Fibroblast of lung (primary cell): ENCODE measurements at regions not wholly inside any gene's neighbourhood (a gene's known extent, or its start where the extent isn't known, plus 50 kb on each side); places are given as distances from the start of the nearest gene placed in this dataset.

Source experiments
- DNase-seq, 2 donors: peaks; one replicate each; pipeline versions ENCODE4 v3.0.0 to v3.0.0-alpha.2; 2010; ENCODE audit warnings: low read depth in 2 of 2
- H2AFZ ChIP-seq: 2 replicates; pipeline ENCODE4 v1.5.1; 2012; ENCODE audit warnings: low read length, control low read depth, inconsistent platforms
- H3K27ac ChIP-seq: 2 replicates; pipeline ENCODE4 v1.5.1; 2011; ENCODE audit warnings: low read length, control low read depth; ENCODE audit not compliant: insufficient read depth
- H3K27me3 ChIP-seq: 2 replicates; pipeline ENCODE4 v1.5.1; 2011; ENCODE audit warnings: mild to moderate bottlenecking, low read length; ENCODE audit not compliant: control insufficient read depth, insufficient read depth
- H3K36me3 ChIP-seq: 2 replicates; pipeline ENCODE4 v1.5.1; 2011; ENCODE audit warnings: low read length; ENCODE audit not compliant: control insufficient read depth, insufficient read depth
- H3K4me1 ChIP-seq: 2 replicates; pipeline ENCODE4 v1.5.1; 2011; ENCODE audit warnings: low read length; ENCODE audit not compliant: control insufficient read depth, insufficient read depth; ENCODE audit errors: extremely low read depth
- H3K4me2 ChIP-seq: 2 replicates; pipeline ENCODE4 v1.5.1; 2011; ENCODE audit warnings: low read length, control low read depth; ENCODE audit not compliant: insufficient read depth; ENCODE audit errors: extremely low read depth
- H3K4me3 ChIP-seq, 4 experiments: fragments of 200-600 bp in 1 of 4; sonication (generic) in 1 of 4; replicated peaks in 1 of 4; 2 replicates each; pipeline ENCODE4 v1.5.1; 2011 to 2016; ENCODE audit warnings: low read length in 4 of 4, low read depth in 3 of 4, mild to moderate bottlenecking in 3 of 4, control low read depth in 2 of 4, inconsistent platforms in 1 of 4, mixed read lengths in 1 of 4; ENCODE audit not compliant: insufficient read depth in 1 of 4; ENCODE audit errors: control extremely low read depth in 1 of 4
- H3K79me2 ChIP-seq: 2 replicates; pipeline ENCODE4 v1.5.1; 2012; ENCODE audit warnings: mild to moderate bottlenecking, low read length, inconsistent platforms; ENCODE audit not compliant: control insufficient read depth, insufficient read depth
- H3K9ac ChIP-seq: 2 replicates; pipeline ENCODE4 v1.5.1; 2011; ENCODE audit warnings: mild to moderate bottlenecking, low read length, control low read depth; ENCODE audit not compliant: insufficient read depth
- H3K9me3 ChIP-seq: 2 replicates; pipeline ENCODE4 v1.5.1; 2012; ENCODE audit warnings: low read depth, low read length; ENCODE audit not compliant: control insufficient read depth, insufficient read depth
- H4K20me1 ChIP-seq: 2 replicates; pipeline ENCODE4 v1.5.1; 2011; ENCODE audit warnings: low read length; ENCODE audit not compliant: control insufficient read depth, insufficient read depth; ENCODE audit errors: extremely low read depth
- CTCF ChIP-seq, 2 donors: IDR thresholded peaks in 1 of 2; conservative IDR thresholded peaks in 1 of 2; 1 replicate in 1 of 2; 2 replicates in 1 of 2; pipeline ENCODE4 v1.5.1; 2011 to 2012; ENCODE audit warnings: low read length in 2 of 2, control low read depth in 1 of 2, inconsistent platforms in 1 of 2, low read depth in 1 of 2, mild to moderate bottlenecking in 1 of 2
- EZH2 ChIP-seq: IDR thresholded peaks from 2 replicates; pipeline ENCODE4 v1.5.1; 2012; ENCODE audit warnings: low read length, control low read depth, mild to moderate bottlenecking; ENCODE audit errors: missing control alignments

DNA sequence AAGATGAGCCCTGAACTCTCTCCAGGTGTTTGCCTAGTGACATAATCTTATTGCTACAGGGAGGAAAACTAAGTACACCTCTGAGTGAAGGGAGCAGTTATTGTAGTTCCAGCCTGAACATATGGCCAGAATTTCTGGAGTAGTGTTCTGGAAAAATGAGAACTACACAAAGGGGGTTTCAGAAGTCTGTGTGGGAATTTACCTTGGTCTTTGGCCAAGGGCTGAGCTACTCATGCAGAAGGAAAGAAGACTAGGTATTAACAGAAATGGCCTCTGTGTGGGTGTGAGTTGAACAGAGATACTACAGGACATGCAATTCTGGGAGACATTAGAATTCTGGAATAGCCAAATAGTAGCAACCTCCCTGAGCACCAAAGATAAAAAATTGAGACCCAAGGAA lies 1009.7 kb upstream of the GJE1 start:
- TF ChIP-seq CTCF (conservative IDR thresholded peaks at IDR 0.05 in 1 of 2, IDR thresholded peaks at IDR 0.05 in 1 of 2; ENCODE audit: low read depth in 1 of 2, low read length in 2 of 2): no peak
- no peak for TF ChIP-seq EZH2
- peak in 1 of 2 donors; percentile 38 for DNase-seq
- Histone ChIP-seq H3K9ac (no peak overlapping the region), H3K27ac (no peak overlapping the region), H3K4me3 (no peak overlapping the region), H3K4me1 (no peaks in the 10 kb centered on the region), H3K4me2 (no peak overlapping the region), H2AFZ (no peak overlapping the region), H3K27me3 (no peaks in the 10 kb centered on the region), H3K36me3 (no peaks in the 10 kb centered on the region), H3K9me3 (no peaks in the 10 kb centered on the region), H4K20me1 (no peaks in the 10 kb centered on the region), H3K79me2 (no peaks in the 10 kb centered on the region)

DNA sequence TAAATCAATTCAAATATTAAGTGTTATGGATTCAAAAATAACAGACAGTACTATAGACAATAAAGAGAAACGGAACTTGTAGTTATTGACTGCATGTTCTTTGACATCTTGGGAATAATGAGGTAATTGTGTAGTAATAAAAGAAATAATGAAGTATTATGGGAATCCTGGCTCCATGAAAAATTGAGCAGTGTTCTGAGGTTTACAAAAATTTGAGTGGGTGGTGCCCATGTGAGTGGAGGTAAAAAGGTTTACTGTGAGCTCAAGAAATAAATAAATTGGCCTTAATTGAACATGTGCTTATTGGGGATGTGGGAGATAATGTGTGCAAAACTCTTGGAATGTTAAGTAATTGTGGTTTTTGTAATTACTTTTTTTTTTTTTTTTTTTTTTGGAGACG lies 1013.7 kb upstream of the GJE1 start:
- Histone ChIP-seq H3K9ac (no peak overlapping the region), H4K20me1 (no peaks in the 10 kb centered on the region), H3K4me3 (no peak overlapping the region), H3K36me3 (no peaks in the 10 kb centered on the region), H3K27me3 (no peaks in the 10 kb centered on the region), H3K4me1 (no peaks in the 10 kb centered on the region), H3K79me2 (no peaks in the 10 kb centered on the region), H3K4me2 (no peak overlapping the region), H3K9me3 (no peaks in the 10 kb centered on the region), H3K27ac (no peak overlapping the region), H2AFZ (no peak overlapping the region)
- TF ChIP-seq EZH2 (no peak), CTCF (conservative IDR thresholded peaks at IDR 0.05 in 1 of 2, IDR thresholded peaks at IDR 0.05 in 1 of 2; ENCODE audit: low read depth in 1 of 2, low read length in 2 of 2) (no peak)
- DNase-seq: no peak

DNA sequence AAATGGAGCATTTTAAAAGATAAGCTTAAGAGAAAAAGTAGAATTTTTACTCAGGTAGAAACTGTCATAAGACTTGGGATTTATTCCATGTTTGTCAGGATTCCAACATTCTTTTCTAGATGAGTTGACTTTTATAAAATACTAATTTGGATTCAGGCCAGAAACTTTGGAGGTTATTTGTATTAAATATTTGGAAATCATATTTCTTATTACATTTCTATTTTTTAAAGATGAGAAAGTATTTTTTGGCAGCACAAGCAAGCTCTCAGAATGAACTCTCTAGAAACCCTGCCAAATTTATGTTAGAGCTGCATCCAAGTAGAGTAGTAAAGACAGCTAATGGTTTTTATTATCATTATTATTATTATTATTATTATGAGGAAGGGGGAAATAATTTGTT lies 1014.9 kb upstream of the GJE1 start:
- H3K9me3 ChIP-seq: no peaks in the 10 kb centered on the region
- no peak overlapping the region for H3K4me2 ChIP-seq
- no peaks in the 10 kb centered on the region for H4K20me1 ChIP-seq
- H3K9ac ChIP-seq: no peak overlapping the region
- no peaks in the 10 kb centered on the region for H3K79me2 ChIP-seq
- H3K36me3 ChIP-seq: no peaks in the 10 kb centered on the region
- H3K4me3 ChIP-seq: no peak overlapping the region
- TF ChIP-seq EZH2 (no peak), CTCF (conservative IDR thresholded peaks at IDR 0.05 in 1 of 2, IDR thresholded peaks at IDR 0.05 in 1 of 2; ENCODE audit: low read depth in 1 of 2, low read length in 2 of 2) (no peak)
- no peak overlapping the region for H2AFZ ChIP-seq
- peak in 1 of 2 donors; percentile 57 for DNase-seq
- no peak overlapping the region for H3K27ac ChIP-seq
- H3K27me3 ChIP-seq: no peaks in the 10 kb centered on the region
- no peaks in the 10 kb centered on the region for H3K4me1 ChIP-seq
